ENCODE measurements at regions not wholly inside any gene's neighbourhood (a gene's known extent, or its start where the extent isn't known, plus 50 kb on each side); places are given as distances from the start of the nearest gene placed in this dataset.

DNA sequence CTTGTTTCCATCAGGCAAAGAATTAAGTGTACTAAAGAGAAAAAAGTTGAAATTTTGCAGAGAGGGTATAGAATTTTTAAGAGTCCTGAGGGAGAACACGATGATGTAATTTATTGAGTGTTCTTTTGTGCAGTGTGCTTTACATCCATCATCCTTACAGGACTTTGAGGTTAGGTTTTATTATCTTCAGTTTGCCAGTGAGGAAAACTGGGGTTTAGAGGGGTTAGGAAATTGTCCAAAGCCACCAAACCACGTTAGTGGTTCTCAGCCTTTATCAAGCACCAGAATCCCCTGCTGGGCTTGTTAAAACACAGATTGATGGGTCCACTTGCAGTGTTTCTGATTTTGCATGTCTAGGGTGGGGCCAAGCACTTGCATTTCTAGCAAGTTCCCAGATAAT, 277.5 kb downstream of the KCNS3 start:
- H3K9me3 Mint-ChIP-seq: no peaks in the 10 kb centered on the region
- no peak overlapping the region for H3K4me3 Mint-ChIP-seq
- no peaks in the 10 kb centered on the region for H3K4me1 Mint-ChIP-seq
- H3K27ac Mint-ChIP-seq: no peak overlapping the region
- H3K36me3 Mint-ChIP-seq: no peaks in the 10 kb centered on the region
- H3K27me3 Mint-ChIP-seq: no peaks in the 10 kb centered on the region
- CTCF ChIA-PET: no interaction called here
- no peak for DNase-seq

GRCh38 chr2:18154812-18155211, 276.3 kb downstream of the KCNS3 start:
- Mint-ChIP-seq H3K4me3 (no peak overlapping the region), H3K36me3 (no peaks in the 10 kb centered on the region), H3K27me3 (no peaks in the 10 kb centered on the region), H3K27ac (no peak overlapping the region), H3K9me3 (no peaks in the 10 kb centered on the region), H3K4me1 (no peaks in the 10 kb centered on the region)
- CTCF ChIA-PET: no interaction called here
- DNase-seq: no peak

- Mint-ChIP-seq H3K9me3 (no peaks in the 10 kb centered on the region), H3K36me3 (no peaks in the 10 kb centered on the region), H3K27me3 (no peaks in the 10 kb centered on the region), H3K4me1 (no peaks in the 10 kb centered on the region), H3K4me3 (no peak overlapping the region), H3K27ac (no peak overlapping the region)
- CTCF ChIA-PET: no interaction called here
- DNase-seq: no peak
Observed at GRCh38 chr2:18154259-18154658, 275.8 kb downstream of the KCNS3 start.

DNA sequence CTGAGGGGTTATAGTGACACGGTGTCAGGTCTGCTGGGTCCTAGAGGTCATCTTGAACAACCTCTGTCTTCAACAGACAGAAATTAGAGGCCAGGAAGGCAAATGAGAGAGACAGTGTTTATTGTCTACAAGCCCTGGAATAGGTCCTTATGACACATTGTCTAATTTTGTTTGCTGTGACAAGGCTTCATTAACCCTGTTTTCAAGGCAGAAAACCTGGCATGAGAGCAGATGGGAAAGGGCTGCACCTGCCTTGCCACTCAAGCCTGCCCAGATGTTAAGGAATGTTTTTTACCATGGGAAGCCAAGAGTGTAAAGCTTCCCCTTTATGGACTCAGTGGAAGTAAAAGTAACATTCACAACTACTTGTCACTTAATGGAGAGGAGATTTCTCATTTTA, 275.3 kb downstream of the KCNS3 start:
- CTCF ChIA-PET: no interaction called here
- no peaks in the 10 kb centered on the region for H3K9me3 Mint-ChIP-seq
- no peak for DNase-seq
- H3K27ac Mint-ChIP-seq: no peak overlapping the region
- H3K36me3 Mint-ChIP-seq: no peaks in the 10 kb centered on the region
- H3K27me3 Mint-ChIP-seq: no peaks in the 10 kb centered on the region
- no peaks in the 10 kb centered on the region for H3K4me1 Mint-ChIP-seq
- no peak overlapping the region for H3K4me3 Mint-ChIP-seq

GRCh38 chr2:18151237-18151636, 272.8 kb downstream of the KCNS3 start:
- Mint-ChIP-seq H3K27ac (no peak overlapping the region), H3K4me3 (no peak overlapping the region), H3K27me3 (peaks cover 4% of the 10 kb centered on the region), H3K9me3 (no peaks in the 10 kb centered on the region), H3K36me3 (no peaks in the 10 kb centered on the region), H3K4me1 (no peaks in the 10 kb centered on the region)
- CTCF ChIA-PET: no interaction called here
- no peak for DNase-seq

DNA sequence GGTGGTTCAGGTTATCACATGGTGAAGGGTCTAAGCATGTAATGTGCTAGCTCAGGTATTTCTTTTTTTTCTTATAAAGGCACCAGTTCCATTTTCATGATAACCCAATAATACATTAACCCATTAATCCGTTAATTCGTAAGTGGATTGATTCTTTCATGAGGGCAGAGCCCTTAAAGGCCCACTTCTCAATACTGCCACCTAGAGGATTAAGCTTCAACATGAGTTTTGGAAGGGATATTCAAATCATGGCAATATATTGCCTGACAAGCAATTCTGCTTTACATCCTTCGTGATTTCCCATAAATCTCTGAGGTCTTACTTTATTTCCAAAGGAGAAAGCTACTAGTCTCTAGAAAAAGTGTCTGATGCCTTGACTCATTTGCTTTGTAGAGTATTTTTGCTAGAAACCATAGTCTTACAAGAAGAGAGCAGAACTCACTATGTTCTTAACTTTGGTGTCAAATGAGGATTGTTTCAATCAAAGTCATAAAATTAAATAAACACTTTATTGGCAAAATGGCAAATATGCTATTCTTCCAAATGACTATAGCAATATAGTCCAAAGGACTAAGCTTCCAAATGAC, 271.3 kb downstream of the KCNS3 start:
- H3K9me3 Mint-ChIP-seq: no peaks in the 10 kb centered on the region
- CTCF ChIA-PET: interaction anchor here (0.9 to 1.4 kb wide), 5 partner anchors 9 to 300 kb away, joined by 3 to 7 read pairs (median 3); no protein-coding TSS in a partner anchor
- no peak overlapping the region for H3K27ac Mint-ChIP-seq
- no peaks in the 10 kb centered on the region for H3K4me1 Mint-ChIP-seq
- H3K27me3 Mint-ChIP-seq: peaks cover 4% of the 10 kb centered on the region
- H3K4me3 Mint-ChIP-seq: no peak overlapping the region
- no peak for DNase-seq
- no peaks in the 10 kb centered on the region for H3K36me3 Mint-ChIP-seq

DNA sequence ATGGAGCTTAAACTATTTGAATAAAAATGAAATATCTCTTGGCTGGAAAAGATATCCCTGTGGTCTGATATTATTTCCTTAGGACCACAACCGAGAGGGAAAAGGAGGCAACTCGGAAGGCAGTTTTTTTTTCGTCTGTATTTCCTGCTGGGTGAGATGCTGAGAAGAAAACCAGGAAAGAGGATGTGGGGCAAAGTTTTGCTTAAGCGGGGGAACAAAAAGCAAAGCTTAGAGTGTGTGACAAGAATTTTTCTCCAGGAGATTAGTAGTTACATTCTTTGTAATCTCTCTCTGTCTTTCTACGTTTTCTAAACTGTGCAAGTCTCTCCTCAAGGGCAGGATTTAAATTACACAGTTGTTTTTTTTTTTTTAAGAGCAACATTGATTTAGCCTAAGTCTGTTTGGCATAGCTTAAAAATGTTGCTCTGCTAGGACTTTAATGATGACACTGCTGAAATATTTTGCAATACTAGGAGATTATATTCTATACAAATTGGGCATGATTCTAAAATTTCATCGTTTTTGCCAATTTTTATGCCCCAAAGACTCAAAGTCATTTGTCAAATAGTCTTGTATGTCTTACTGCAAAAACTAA, 258.5 kb downstream of the KCNS3 start:
- CTCF ChIA-PET: interaction anchor here (1.3 kb wide), 1 partner anchor 10 kb away, joined by 3 read pairs; no protein-coding TSS in a partner anchor
- no peak for DNase-seq
- no peak overlapping the region for H3K4me3 Mint-ChIP-seq
- H3K9me3 Mint-ChIP-seq: no peaks in the 10 kb centered on the region
- no peaks in the 10 kb centered on the region for H3K36me3 Mint-ChIP-seq
- H3K27ac Mint-ChIP-seq: no peak overlapping the region
- H3K27me3 Mint-ChIP-seq: no peaks in the 10 kb centered on the region
- H3K4me1 Mint-ChIP-seq: no peaks in the 10 kb centered on the region

- no peak overlapping the region for H3K27ac Mint-ChIP-seq
- H3K9me3 Mint-ChIP-seq: no peaks in the 10 kb centered on the region
- H3K4me3 Mint-ChIP-seq: no peak overlapping the region
- no peak for DNase-seq
- H3K36me3 Mint-ChIP-seq: no peaks in the 10 kb centered on the region
- CTCF ChIA-PET: no interaction called here
- no peaks in the 10 kb centered on the region for H3K27me3 Mint-ChIP-seq
- no peaks in the 10 kb centered on the region for H3K4me1 Mint-ChIP-seq
Observed at GRCh38 chr2:18133310-18133709, 254.8 kb downstream of the KCNS3 start.

GRCh38 chr2:18132697-18133096, 254.2 kb downstream of the KCNS3 start:
- no peaks in the 10 kb centered on the region for H3K27me3 Mint-ChIP-seq
- H3K9me3 Mint-ChIP-seq: no peaks in the 10 kb centered on the region
- H3K27ac Mint-ChIP-seq: no peak overlapping the region
- H3K4me3 Mint-ChIP-seq: no peak overlapping the region
- DNase-seq: no peak
- CTCF ChIA-PET: no interaction called here
- no peaks in the 10 kb centered on the region for H3K4me1 Mint-ChIP-seq
- H3K36me3 Mint-ChIP-seq: no peaks in the 10 kb centered on the region

GRCh38 chr2:18131761-18132160, 253.3 kb downstream of the KCNS3 start:
- CTCF ChIA-PET: no interaction called here
- Mint-ChIP-seq H3K4me1 (no peaks in the 10 kb centered on the region), H3K27me3 (no peaks in the 10 kb centered on the region), H3K9me3 (no peaks in the 10 kb centered on the region), H3K27ac (no peak overlapping the region), H3K36me3 (no peaks in the 10 kb centered on the region), H3K4me3 (no peak overlapping the region)
- no peak for DNase-seq

- Mint-ChIP-seq H3K4me1 (no peaks in the 10 kb centered on the region), H3K4me3 (no peak overlapping the region), H3K36me3 (no peaks in the 10 kb centered on the region), H3K27me3 (no peaks in the 10 kb centered on the region), H3K9me3 (no peaks in the 10 kb centered on the region), H3K27ac (no peak overlapping the region)
- DNase-seq: no peak
- CTCF ChIA-PET: no interaction called here
Observed at GRCh38 chr2:18129348-18129747, 250.9 kb downstream of the KCNS3 start.

DNA sequence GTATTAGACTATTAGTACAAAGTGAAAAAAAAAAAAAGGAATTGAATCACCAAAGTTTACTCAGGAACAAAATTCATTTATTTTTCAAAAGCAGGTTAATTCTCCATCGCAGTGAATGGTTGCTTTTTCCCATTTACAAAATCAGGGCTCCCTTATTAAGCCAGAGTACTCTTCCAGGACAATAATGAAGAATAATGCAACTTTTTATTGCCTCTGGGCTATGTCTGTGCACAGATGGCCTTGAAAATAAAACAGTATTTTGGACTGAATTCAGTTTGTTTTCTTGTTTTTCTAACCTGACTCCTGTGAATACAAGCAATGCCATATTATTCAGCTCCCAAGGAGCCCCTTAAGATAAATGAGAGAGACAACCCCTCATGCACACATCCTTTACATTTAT, 246.8 kb downstream of the KCNS3 start:
- no peak for DNase-seq
- Mint-ChIP-seq H3K36me3 (no peaks in the 10 kb centered on the region), H3K27ac (no peak overlapping the region), H3K9me3 (no peaks in the 10 kb centered on the region), H3K4me1 (no peaks in the 10 kb centered on the region), H3K4me3 (no peak overlapping the region), H3K27me3 (no peaks in the 10 kb centered on the region)
- CTCF ChIA-PET: no interaction called here

DNA sequence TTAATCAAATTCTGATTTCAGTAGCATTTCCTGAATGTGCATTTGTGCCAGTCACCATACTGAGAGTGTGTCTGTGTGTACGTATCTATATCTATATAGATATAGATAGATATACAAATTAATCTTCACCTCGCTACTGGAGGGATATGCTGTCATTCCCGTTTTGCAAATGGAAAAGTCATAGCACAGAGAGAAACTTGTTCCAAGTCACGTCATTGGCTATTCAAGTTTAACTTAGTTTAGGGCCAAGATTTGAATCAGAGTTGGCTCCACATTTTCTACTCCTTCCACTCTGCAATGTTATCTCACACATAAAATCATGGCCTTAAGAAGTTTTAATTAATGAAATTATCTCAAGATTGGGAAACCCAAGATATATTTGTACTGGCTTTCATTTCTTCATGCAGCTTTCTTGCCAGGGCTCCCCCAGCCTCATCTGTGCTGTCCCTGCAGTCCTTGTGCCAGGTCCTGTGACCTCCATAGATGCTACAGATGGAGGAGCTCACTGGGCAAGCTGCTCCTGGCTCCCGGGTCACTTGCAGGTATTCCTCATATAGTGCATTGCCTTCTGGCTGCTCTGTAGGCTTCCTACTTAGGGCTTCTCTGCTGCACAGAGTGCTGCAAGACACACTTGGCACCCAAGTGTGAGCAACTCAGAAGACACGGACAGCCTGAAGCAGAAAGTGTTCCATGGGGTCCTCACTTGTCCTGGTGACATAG, 245.8 kb downstream of the KCNS3 start:
- no peak overlapping the region for H3K4me3 Mint-ChIP-seq
- no peaks in the 10 kb centered on the region for H3K9me3 Mint-ChIP-seq
- no peaks in the 10 kb centered on the region for H3K36me3 Mint-ChIP-seq
- no peak overlapping the region for H3K27ac Mint-ChIP-seq
- no peaks in the 10 kb centered on the region for H3K4me1 Mint-ChIP-seq
- no peak for DNase-seq
- no peaks in the 10 kb centered on the region for H3K27me3 Mint-ChIP-seq
- CTCF ChIA-PET: no interaction called here

DNA sequence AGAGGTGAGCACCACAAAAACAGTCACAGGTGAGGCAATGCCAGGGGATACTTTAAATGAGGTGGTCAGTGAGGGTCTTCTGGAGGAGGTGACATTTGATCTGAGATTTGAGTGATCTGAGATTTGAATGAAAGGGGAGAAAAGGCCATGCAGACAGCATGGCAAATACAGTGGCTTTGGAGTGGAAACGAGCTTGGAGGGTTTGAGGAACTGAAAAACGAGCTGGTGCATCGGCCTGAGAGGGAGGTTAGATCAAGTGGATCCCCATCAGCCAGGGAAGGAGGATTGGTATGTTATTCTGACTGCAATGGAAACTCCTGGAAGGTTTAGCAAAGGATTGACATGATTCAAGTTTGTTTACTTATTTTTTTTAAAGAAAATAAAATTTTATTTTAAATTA, 245.1 kb downstream of the KCNS3 start:
- Mint-ChIP-seq H3K36me3 (no peaks in the 10 kb centered on the region), H3K4me3 (no peak overlapping the region), H3K27me3 (no peaks in the 10 kb centered on the region), H3K27ac (no peak overlapping the region), H3K4me1 (no peaks in the 10 kb centered on the region), H3K9me3 (no peaks in the 10 kb centered on the region)
- no peak for DNase-seq
- CTCF ChIA-PET: no interaction called here

DNA sequence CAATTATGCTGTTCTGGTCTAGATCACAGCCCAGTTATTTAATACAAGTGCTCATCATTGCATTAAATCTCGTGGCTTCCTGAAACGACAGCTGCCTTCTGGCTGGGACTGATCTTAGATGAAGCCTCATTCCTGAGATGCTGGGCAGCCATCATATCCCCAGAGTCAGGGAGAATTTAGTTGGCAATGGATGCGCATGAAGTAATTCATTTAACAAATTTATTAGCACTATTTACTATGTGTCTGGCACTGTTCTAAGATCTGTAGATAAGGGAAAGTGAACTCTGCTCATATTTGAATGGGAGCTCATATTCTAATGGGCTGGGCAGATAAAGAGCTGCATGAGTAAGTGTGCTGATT, 244.7 kb downstream of the KCNS3 start:
- H3K27me3 Mint-ChIP-seq: no peaks in the 10 kb centered on the region
- no peak overlapping the region for H3K27ac Mint-ChIP-seq
- no peak for DNase-seq
- H3K36me3 Mint-ChIP-seq: no peaks in the 10 kb centered on the region
- no peak overlapping the region for H3K4me3 Mint-ChIP-seq
- H3K9me3 Mint-ChIP-seq: no peaks in the 10 kb centered on the region
- H3K4me1 Mint-ChIP-seq: no peaks in the 10 kb centered on the region
- CTCF ChIA-PET: no interaction called here
